Right atrium auricular region (tissue), 2 donors: ENCODE measurements at regions not wholly inside any gene's neighbourhood (a gene's known extent, or its start where the extent isn't known, plus 50 kb on each side); places are given as distances from the start of the nearest gene placed in this dataset.

Experiments used
- DNase-seq: peaks from one replicate; pipeline ENCODE4 v3.0.0-alpha.2; 2019; ENCODE audit warnings: low spot score
- H3K27ac ChIP-seq, 2 donors: fragments of 200-600 bp; sonication (generic); 1 replicate in 1 of 2; 2 replicates in 1 of 2; pipeline ENCODE4 v1.5.1; 2016 to 2019
- H3K27me3 ChIP-seq, 2 donors: fragments of 200-600 bp; sonication (generic); one replicate each; pipeline versions ENCODE4 v1.5.1 to v1.6.0; 2017 to 2019
- H3K36me3 ChIP-seq: fragments of 200-600 bp; sonication (generic); one replicate; pipeline ENCODE4 v1.5.1; 2016
- H3K4me1 ChIP-seq, 2 donors: fragments of 200-600 bp; sonication (generic); one replicate each; pipeline versions ENCODE4 v1.5.1 to v1.6.0; 2017 to 2019
- H3K4me3 ChIP-seq, 2 donors: fragments of 200-600 bp; sonication (generic); 1 replicate in 1 of 2; 2 replicates in 1 of 2; pipeline ENCODE4 v1.5.1; 2017 to 2019; ENCODE audit warnings: mild to moderate bottlenecking in 1 of 2, moderate library complexity in 1 of 2
- H3K9me3 ChIP-seq, 2 donors: fragments of 200-600 bp; sonication (generic); one replicate each; pipeline ENCODE4 v1.5.1; 2019
- CTCF ChIP-seq, 2 donors: fragments of 200-600 bp; sonication (generic); IDR thresholded peaks; one replicate each; pipeline ENCODE4 v1.5.1; 2019; ENCODE audit warnings: antibody characterized with exemption in 2 of 2

- TF ChIP-seq CTCF (IDR thresholded peaks at IDR 0.05): no peak
- no peaks in the 10 kb centered on the region for H3K9me3 ChIP-seq
- H3K36me3 ChIP-seq: no peaks in the 10 kb centered on the region
- H3K4me3 ChIP-seq: no peak overlapping the region
- no peaks in the 10 kb centered on the region for H3K4me1 ChIP-seq
- H3K27ac ChIP-seq: no peak overlapping the region
- DNase-seq: no peak
- H3K27me3 ChIP-seq: no peaks in the 10 kb centered on the region
These were observed 52.5 kb upstream of the RBM19 start for GRCh38 chr12:114018669-114019068.
